Kidney (tissue), 13 donors: ENCODE measurements at regions not wholly inside any gene's neighbourhood (a gene's known extent, or its start where the extent isn't known, plus 50 kb on each side); places are given as distances from the start of the nearest gene placed in this dataset.

Experiments
- DNase-seq, 5 donors: peaks; one replicate each; pipeline ENCODE4 v3.0.0-alpha.2; 2013 to 2020
- FAIRE-seq: peaks from 2 replicates; lab custom pipeline; 2012; peaks lifted over from hg19 to GRCh38; lab: Jason Lieb, UNC
- H3K27ac ChIP-seq, 2 donors: one replicate each; pipeline ENCODE4 v1.7.0; 2013; ENCODE audit warnings: low read depth in 2 of 2, low read length in 2 of 2, inconsistent platforms in 1 of 2
- H3K27me3 ChIP-seq: one replicate; pipeline ENCODE4 v1.7.1; 2013; ENCODE audit warnings: low read length, inconsistent platforms; ENCODE audit not compliant: control insufficient read depth, insufficient read depth
- H3K36me3 ChIP-seq, 3 donors: one replicate each; pipeline versions ENCODE4 v1.7.0 to v1.7.1; 2013; ENCODE audit warnings: low read length in 3 of 3, control low read depth in 1 of 3, inconsistent platforms in 1 of 3; ENCODE audit not compliant: insufficient read depth in 3 of 3, control insufficient read depth in 2 of 3
- H3K4me1 ChIP-seq, 3 donors: one replicate each; pipeline versions ENCODE4 v1.7.0 to v1.7.1; 2013; ENCODE audit warnings: low read length in 3 of 3, inconsistent platforms in 1 of 3, low read depth in 1 of 3; ENCODE audit not compliant: control insufficient read depth in 2 of 3, insufficient read depth in 2 of 3
- H3K4me3 ChIP-seq, 3 donors: one replicate each; pipeline versions ENCODE4 v1.7.0 to v1.8.1; 2013; ENCODE audit warnings: low read length in 3 of 3, control low read depth in 1 of 3, inconsistent platforms in 1 of 3
- H3K9ac ChIP-seq, 3 donors: one replicate each; pipeline versions ENCODE4 v1.7.0 to v1.7.1; 2013; ENCODE audit warnings: low read length in 3 of 3, control low read depth in 1 of 3, inconsistent platforms in 1 of 3
- H3K9me3 ChIP-seq, 3 donors: one replicate each; pipeline versions ENCODE4 v1.7.0 to v1.7.1; 2013; ENCODE audit warnings: low read length in 3 of 3, control low read depth in 1 of 3, inconsistent platforms in 1 of 3; ENCODE audit not compliant: control insufficient read depth in 2 of 3, insufficient read depth in 1 of 3
- intact Hi-C: fragments of 100-400 bp; cut with DNase I; formaldehyde crosslinking; loops from one replicate; pipeline ENCODE4 v1.11.1; 2022
- TF ChIP-seq, protein P1 (sequence below): IDR thresholded peaks from 3 replicates; pipeline ENCODE4 v1.5.1; 2012; ENCODE audit warnings: mild to moderate bottlenecking, moderate library complexity, borderline replicate concordance; ENCODE audit not compliant: insufficient read depth; ENCODE audit errors: extremely low read depth
- donor health status: control.
- donor health status: control.
- donor health status: control.
- donor health status: control.
- donor health status: control.
- donor health status: DM: yes; HTN: yes; CAD: no.
- donor health status: Normal renal cell carcinoma (clear cell type).

DNA sequence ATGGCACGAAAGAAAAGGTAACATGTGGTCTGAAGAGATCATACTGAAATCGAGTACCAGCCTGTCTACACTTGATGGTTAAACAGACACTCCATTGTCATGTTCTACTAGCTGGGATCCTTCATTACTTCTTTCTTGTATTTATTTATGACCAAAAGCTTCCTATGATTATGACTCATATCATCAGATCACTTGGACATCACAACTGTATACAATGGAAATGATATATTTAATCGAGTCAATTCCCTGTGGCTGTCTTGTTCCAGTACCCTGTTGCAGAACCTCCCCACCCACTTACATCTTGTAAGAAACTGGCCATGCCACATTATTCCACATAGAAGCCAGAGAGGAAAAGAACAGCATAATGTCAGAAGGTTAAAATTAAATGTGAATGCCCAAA lies 358.9 kb downstream of the ZEB2 start:
- DNase-seq: no peak
- Histone ChIP-seq H3K9ac (no peak overlapping the region), H3K4me3 (no peak overlapping the region), H3K36me3 (no peaks in the 10 kb centered on the region), H3K9me3 (no peaks in the 10 kb centered on the region), H3K27ac (no peak overlapping the region), H3K27me3 (no peaks in the 10 kb centered on the region), H3K4me1 (no peaks in the 10 kb centered on the region)
- TF ChIP-seq, protein P1, sequence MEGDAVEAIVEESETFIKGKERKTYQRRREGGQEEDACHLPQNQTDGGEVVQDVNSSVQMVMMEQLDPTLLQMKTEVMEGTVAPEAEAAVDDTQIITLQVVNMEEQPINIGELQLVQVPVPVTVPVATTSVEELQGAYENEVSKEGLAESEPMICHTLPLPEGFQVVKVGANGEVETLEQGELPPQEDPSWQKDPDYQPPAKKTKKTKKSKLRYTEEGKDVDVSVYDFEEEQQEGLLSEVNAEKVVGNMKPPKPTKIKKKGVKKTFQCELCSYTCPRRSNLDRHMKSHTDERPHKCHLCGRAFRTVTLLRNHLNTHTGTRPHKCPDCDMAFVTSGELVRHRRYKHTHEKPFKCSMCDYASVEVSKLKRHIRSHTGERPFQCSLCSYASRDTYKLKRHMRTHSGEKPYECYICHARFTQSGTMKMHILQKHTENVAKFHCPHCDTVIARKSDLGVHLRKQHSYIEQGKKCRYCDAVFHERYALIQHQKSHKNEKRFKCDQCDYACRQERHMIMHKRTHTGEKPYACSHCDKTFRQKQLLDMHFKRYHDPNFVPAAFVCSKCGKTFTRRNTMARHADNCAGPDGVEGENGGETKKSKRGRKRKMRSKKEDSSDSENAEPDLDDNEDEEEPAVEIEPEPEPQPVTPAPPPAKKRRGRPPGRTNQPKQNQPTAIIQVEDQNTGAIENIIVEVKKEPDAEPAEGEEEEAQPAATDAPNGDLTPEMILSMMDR: no peak
- intact Hi-C loops: no loop called here
- no peak for FAIRE-seq

DNA sequence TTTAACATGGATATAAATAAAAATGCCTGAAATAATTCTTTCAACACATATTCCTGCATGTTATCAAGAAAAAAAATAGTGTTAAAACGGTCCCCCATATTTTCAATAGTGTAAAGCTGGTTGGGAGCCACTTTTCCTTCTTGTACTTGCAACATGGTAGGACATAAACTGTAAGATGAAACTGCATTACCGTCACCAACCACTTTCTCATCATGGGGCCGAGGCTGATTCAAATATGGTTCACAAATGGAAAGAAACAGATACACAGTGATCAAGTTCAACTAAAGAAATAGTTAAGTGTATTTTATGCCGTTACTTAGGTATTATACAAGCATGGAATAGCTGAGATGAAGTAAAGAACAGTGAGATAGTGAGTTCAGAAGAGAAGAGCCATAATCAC lies 360.7 kb downstream of the ZEB2 start:
- intact Hi-C loops: no loop called here
- Histone ChIP-seq H3K4me3 (no peak overlapping the region), H3K27ac (no peak overlapping the region), H3K9ac (no peak overlapping the region), H3K9me3 (no peaks in the 10 kb centered on the region), H3K4me1 (no peaks in the 10 kb centered on the region), H3K27me3 (no peaks in the 10 kb centered on the region), H3K36me3 (no peaks in the 10 kb centered on the region)
- TF ChIP-seq, protein P1: no peak
- FAIRE-seq (no peak), DNase-seq (no peak)

DNA sequence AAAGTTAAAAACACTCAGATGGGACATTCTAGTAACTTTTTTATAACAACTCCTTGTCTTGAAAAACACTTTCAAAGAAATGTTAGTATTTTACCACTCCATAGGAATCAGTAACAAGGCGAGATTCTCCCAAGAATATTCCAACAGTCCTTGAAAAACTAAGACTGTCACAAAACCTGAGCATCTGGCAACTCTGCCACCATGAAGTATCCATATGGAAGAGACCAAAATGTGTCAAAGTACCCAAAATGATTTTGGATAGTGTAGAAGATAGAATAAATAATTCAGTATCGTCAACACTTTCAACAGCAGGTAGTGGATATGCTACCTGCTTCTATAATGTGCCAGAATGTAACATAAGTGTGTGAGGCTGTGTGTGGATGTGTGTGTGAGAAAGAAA lies 361.8 kb downstream of the ZEB2 start:
- Histone ChIP-seq H3K9ac (no peak overlapping the region), H3K27ac (no peak overlapping the region), H3K27me3 (no peaks in the 10 kb centered on the region), H3K36me3 (no peaks in the 10 kb centered on the region), H3K9me3 (no peaks in the 10 kb centered on the region), H3K4me3 (no peak overlapping the region), H3K4me1 (no peaks in the 10 kb centered on the region)
- no peak for FAIRE-seq
- intact Hi-C loops: no loop called here
- TF ChIP-seq, protein P1: no peak
- DNase-seq: no peak
